SHP77 (cell line): ENCODE measurements at regions not wholly inside any gene's neighbourhood (a gene's known extent, or its start where the extent isn't known, plus 50 kb on each side); places are given as distances from the start of the nearest gene placed in this dataset.
"Not testable (repeated sequence)": the region's sequence is repeated elsewhere in the genome, so short reads cannot be mapped to it uniquely, and the experiment has no call there.

Source experiments
- DNase-seq, 2 experiments: peaks; one replicate each; lab custom pipeline; 2025; lab: John Stamatoyannopoulos, UW

- DNase-seq = not testable (repeated sequence)
Observed at GRCh38 chr16:29258946-29259634, 147.4 kb downstream of the NPIPB11 start.

- DNase-seq = not testable (repeated sequence)
Observed at GRCh38 chr16:29257419-29258336, 148.8 kb downstream of the NPIPB11 start.

GRCh38 chr16:29256501-29256981, 150.0 kb downstream of the NPIPB11 start:
- DNase-seq = no peak

- DNase-seq = not testable (repeated sequence)
Observed at GRCh38 chr16:29255957-29256356, 150.6 kb downstream of the NPIPB11 start.

GRCh38 chr16:29255496-29255796, 151.1 kb downstream of the NPIPB11 start:
- not testable (repeated sequence) for DNase-seq

GRCh38 chr16:29254676-29255495, 151.6 kb downstream of the NPIPB11 start:
- no peak for DNase-seq

- not testable (repeated sequence) for DNase-seq
Observed at GRCh38 chr16:29253716-29254590, 152.6 kb downstream of the NPIPB11 start.

- not testable (repeated sequence) for DNase-seq
Observed at GRCh38 chr16:29253066-29253590, 153.4 kb downstream of the NPIPB11 start.

GRCh38 chr16:29252311-29252710, 154.2 kb downstream of the NPIPB11 start:
- DNase-seq = not testable (repeated sequence)

GRCh38 chr16:29251571-29252011, 154.9 kb downstream of the NPIPB11 start:
- DNase-seq = not testable (repeated sequence)

- not testable (repeated sequence) for DNase-seq
Observed at GRCh38 chr16:29250923-29251434, 155.5 kb downstream of the NPIPB11 start.

- not testable (repeated sequence) for DNase-seq
Observed at GRCh38 chr16:29250469-29250868, 156.0 kb downstream of the NPIPB11 start.

GRCh38 chr16:29248940-29249318, 157.6 kb downstream of the NPIPB11 start:
- DNase-seq = not testable (repeated sequence)

- DNase-seq = not testable (repeated sequence)
Observed at GRCh38 chr16:29248306-29248939, 158.1 kb downstream of the NPIPB11 start.

GRCh38 chr16:29246091-29246490, 160.4 kb downstream of the NPIPB11 start:
- DNase-seq = not testable (repeated sequence)

- DNase-seq = no peak
Observed at GRCh38 chr16:29237971-29238370, 168.5 kb downstream of the NPIPB11 start.

- DNase-seq = not testable (repeated sequence)
Observed at GRCh38 chr16:29237495-29237894, 169.0 kb downstream of the NPIPB11 start.

GRCh38 chr16:29237023-29237422, 169.5 kb downstream of the NPIPB11 start:
- not testable (repeated sequence) for DNase-seq

- DNase-seq = not testable (repeated sequence)
Observed at GRCh38 chr16:29235836-29236370, 170.6 kb downstream of the NPIPB11 start.
